Superior temporal gyrus (tissue), 1 donor: ENCODE measurements at regions not wholly inside any gene's neighbourhood (a gene's known extent, or its start where the extent isn't known, plus 50 kb on each side); places are given as distances from the start of the nearest gene placed in this dataset.

Experiments used
- DNase-seq: peaks from one replicate; pipeline ENCODE4 v3.0.0-alpha.2; 2016; ENCODE audit errors: extremely low spot score

GRCh38 chr13:26967119-26968038 is 204.2 kb downstream of the USP12 start:
- DNase-seq, result no peak

GRCh38 chr13:26966701-26967080 is 204.9 kb downstream of the USP12 start:
- no peak for DNase-seq

- DNase-seq, result peak; percentile 24
Measured at GRCh38 chr13:26965952-26966700, 205.5 kb downstream of the USP12 start.

- DNase-seq, result no peak
Measured at GRCh38 chr13:26964278-26965250, 204.0 kb upstream of the GPR12 start.

- no peak for DNase-seq
Measured at GRCh38 chr13:26962671-26963070, 202.1 kb upstream of the GPR12 start.

- DNase-seq, result no peak
Measured at GRCh38 chr13:26961890-26962615, 201.5 kb upstream of the GPR12 start.

- DNase-seq, result no peak
Measured at GRCh38 chr13:26957182-26957581, 196.6 kb upstream of the GPR12 start.

- DNase-seq, result no peak
Measured at GRCh38 chr13:26956522-26957142, 196.0 kb upstream of the GPR12 start.

- no peak for DNase-seq
Measured at GRCh38 chr13:26954976-26955375, 194.4 kb upstream of the GPR12 start.

- DNase-seq, result no peak
Measured at GRCh38 chr13:26953291-26953690, 192.7 kb upstream of the GPR12 start.

GRCh38 chr13:26952551-26953143 is 192.1 kb upstream of the GPR12 start:
- no peak for DNase-seq

GRCh38 chr13:26951581-26952177 is 191.1 kb upstream of the GPR12 start:
- no peak for DNase-seq

- DNase-seq, result no peak
Measured at GRCh38 chr13:26950968-26951367, 190.4 kb upstream of the GPR12 start.

GRCh38 chr13:26950546-26950945 is 190.0 kb upstream of the GPR12 start:
- no peak for DNase-seq

GRCh38 chr13:26949701-26950502 is 189.3 kb upstream of the GPR12 start:
- DNase-seq, result no peak

GRCh38 chr13:26948353-26948752 is 187.8 kb upstream of the GPR12 start:
- no peak for DNase-seq

GRCh38 chr13:26946684-26947343 is 186.2 kb upstream of the GPR12 start:
- peak; percentile 80 for DNase-seq

GRCh38 chr13:26943748-26944147 is 183.2 kb upstream of the GPR12 start:
- DNase-seq, result no peak
